HFFc6 (cell line): ENCODE measurements at regions not wholly inside any gene's neighbourhood (a gene's known extent, or its start where the extent isn't known, plus 50 kb on each side); places are given as distances from the start of the nearest gene placed in this dataset.
"Not testable (repeated sequence)": the region's sequence is repeated elsewhere in the genome, so short reads cannot be mapped to it uniquely, and the experiment has no call there.

ENCODE experiments used
- DNase-seq: peaks from one replicate; pipeline ENCODE4 v3.0.0-alpha.2; 2018
- H3K27ac Mint-ChIP-seq: 2 replicates; pipeline ENCODE4 v1.8.0; 2020; ENCODE audit warnings: mild to moderate bottlenecking, mixed read lengths
- H3K27me3 Mint-ChIP-seq: 2 replicates; pipeline ENCODE4 v1.8.0; 2021; ENCODE audit warnings: mild to moderate bottlenecking, moderate library complexity, mixed read lengths; ENCODE audit not compliant: insufficient read depth
- H3K36me3 Mint-ChIP-seq: 2 replicates; pipeline ENCODE4 v1.8.0; 2021; ENCODE audit warnings: low read depth, mixed read lengths
- H3K4me1 Mint-ChIP-seq: 2 replicates; pipeline ENCODE4 v1.8.0; 2020; ENCODE audit warnings: low read depth, mixed read lengths
- H3K4me3 Mint-ChIP-seq: 2 replicates; pipeline ENCODE4 v1.8.0; 2020; ENCODE audit warnings: mild to moderate bottlenecking, moderate library complexity, mixed read lengths
- H3K9me3 Mint-ChIP-seq: 2 replicates; pipeline ENCODE4 v1.8.0; 2020; ENCODE audit warnings: mild to moderate bottlenecking, mixed read lengths
- CTCF ChIP-seq: fragments of 200-600 bp; sonication (generic); IDR thresholded peaks from 2 replicates; pipeline ENCODE4 v1.5.0; 2021; ENCODE audit warnings: antibody characterized with exemption, mild to moderate bottlenecking

GRCh38 chr5:162801235-162801634, 636.2 kb upstream of the CCNG1 start:
- Mint-ChIP-seq H3K27me3 (no peaks in the 10 kb centered on the region), H3K4me3 (no peak overlapping the region), H3K36me3 (no peaks in the 10 kb centered on the region), H3K27ac (no peak overlapping the region), H3K9me3 (peaks cover 27% of the 10 kb centered on the region), H3K4me1 (no peaks in the 10 kb centered on the region)
- TF ChIP-seq CTCF = no peak
- no peak for DNase-seq

GRCh38 chr5:162806195-162806594, 631.2 kb upstream of the CCNG1 start:
- peaks cover 23% of the 10 kb centered on the region for H3K9me3 Mint-ChIP-seq
- no peak for TF ChIP-seq CTCF
- H3K4me3 Mint-ChIP-seq = no peak overlapping the region
- H3K4me1 Mint-ChIP-seq = no peaks in the 10 kb centered on the region
- no peak for DNase-seq
- no peaks in the 10 kb centered on the region for H3K27me3 Mint-ChIP-seq
- H3K27ac Mint-ChIP-seq = no peak overlapping the region
- H3K36me3 Mint-ChIP-seq = no peaks in the 10 kb centered on the region

- peaks cover 35% of the 10 kb centered on the region for H3K9me3 Mint-ChIP-seq
- no peaks in the 10 kb centered on the region for H3K36me3 Mint-ChIP-seq
- no peak overlapping the region for H3K4me3 Mint-ChIP-seq
- H3K27ac Mint-ChIP-seq = no peak overlapping the region
- no peaks in the 10 kb centered on the region for H3K27me3 Mint-ChIP-seq
- H3K4me1 Mint-ChIP-seq = no peaks in the 10 kb centered on the region
- no peak for TF ChIP-seq CTCF
- DNase-seq = no peak
Observed at GRCh38 chr5:162811071-162811470, 626.3 kb upstream of the CCNG1 start.

- Mint-ChIP-seq H3K36me3 (no peaks in the 10 kb centered on the region), H3K27me3 (no peaks in the 10 kb centered on the region), H3K27ac (no peak overlapping the region), H3K4me1 (no peaks in the 10 kb centered on the region), H3K4me3 (no peak overlapping the region), H3K9me3 (peaks cover 38% of the 10 kb centered on the region)
- no peak for TF ChIP-seq CTCF
- no peak for DNase-seq
Observed at GRCh38 chr5:162816816-162817215, 620.6 kb upstream of the CCNG1 start.

GRCh38 chr5:162817364-162817763, 620.0 kb upstream of the CCNG1 start:
- H3K36me3 Mint-ChIP-seq = no peaks in the 10 kb centered on the region
- no peaks in the 10 kb centered on the region for H3K27me3 Mint-ChIP-seq
- H3K4me1 Mint-ChIP-seq = no peaks in the 10 kb centered on the region
- H3K4me3 Mint-ChIP-seq = no peak overlapping the region
- peaks cover 34% of the 10 kb centered on the region for H3K9me3 Mint-ChIP-seq
- no peak overlapping the region for H3K27ac Mint-ChIP-seq
- DNase-seq = no peak
- no peak for TF ChIP-seq CTCF

GRCh38 chr5:162821664-162822063, 615.7 kb upstream of the CCNG1 start:
- not testable (repeated sequence) for DNase-seq, H3K4me3 Mint-ChIP-seq, H3K27ac Mint-ChIP-seq, H3K4me1 Mint-ChIP-seq, H3K27me3 Mint-ChIP-seq, H3K36me3 Mint-ChIP-seq
- H3K9me3 Mint-ChIP-seq = peaks cover 43% of the 10 kb centered on the region
